ENCODE measurements at regions not wholly inside any gene's neighbourhood (a gene's known extent, or its start where the extent isn't known, plus 50 kb on each side); places are given as distances from the start of the nearest gene placed in this dataset.

DNA sequence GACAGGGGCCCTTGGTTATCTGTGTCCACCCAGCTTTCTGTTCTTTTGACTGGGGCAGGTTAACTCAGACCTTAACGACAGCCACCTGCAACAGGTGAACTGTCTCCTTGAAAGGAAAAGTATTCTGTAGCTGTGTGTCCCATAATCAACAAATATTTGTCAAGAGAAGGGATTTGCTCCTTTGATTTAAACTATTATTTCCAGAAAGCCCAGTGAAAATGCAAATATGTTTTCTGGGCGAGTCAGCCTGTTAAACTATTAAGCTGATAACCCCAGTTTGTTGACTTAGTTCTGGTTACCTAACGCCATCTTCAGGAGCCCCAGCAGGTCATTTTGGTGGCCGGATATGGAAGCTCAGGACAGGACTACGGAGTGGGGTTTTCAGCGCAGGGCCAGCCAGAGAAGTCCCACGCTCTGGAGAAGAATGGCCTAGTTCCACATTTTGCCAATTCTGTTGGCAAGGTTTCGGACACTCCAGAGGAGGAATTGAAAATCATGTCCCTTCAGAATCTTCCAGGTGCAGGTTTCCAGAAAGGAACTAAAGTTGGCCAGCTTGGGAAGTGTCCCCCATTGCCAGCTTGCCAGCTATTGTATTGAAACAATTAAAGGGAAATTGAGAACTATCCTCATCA, 54.5 kb downstream of the ADRA2A start:
- no peak for DNase-seq (ENCODE audit: low spot score)

DNA sequence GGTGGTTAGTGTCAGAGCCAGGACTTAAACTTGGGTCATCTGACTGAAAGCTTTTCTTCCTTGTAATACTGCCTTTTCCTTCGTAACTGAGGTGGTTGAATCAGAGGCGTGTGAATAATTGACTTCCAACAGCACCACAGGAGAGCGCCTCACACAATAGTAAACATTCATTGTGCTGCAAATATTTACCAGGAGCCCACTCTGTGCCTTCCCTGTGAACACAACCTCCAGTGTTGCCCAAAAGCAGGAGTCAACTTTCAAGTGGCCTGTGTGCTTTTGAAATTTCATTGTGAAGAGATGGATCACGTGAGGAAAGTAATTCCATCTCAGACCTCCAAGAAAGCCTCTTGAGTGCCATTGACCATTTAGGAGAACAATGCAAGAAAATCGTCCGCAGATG, 60.2 kb downstream of the ADRA2A start:
- no peak for DNase-seq (ENCODE audit: low spot score)

DNA sequence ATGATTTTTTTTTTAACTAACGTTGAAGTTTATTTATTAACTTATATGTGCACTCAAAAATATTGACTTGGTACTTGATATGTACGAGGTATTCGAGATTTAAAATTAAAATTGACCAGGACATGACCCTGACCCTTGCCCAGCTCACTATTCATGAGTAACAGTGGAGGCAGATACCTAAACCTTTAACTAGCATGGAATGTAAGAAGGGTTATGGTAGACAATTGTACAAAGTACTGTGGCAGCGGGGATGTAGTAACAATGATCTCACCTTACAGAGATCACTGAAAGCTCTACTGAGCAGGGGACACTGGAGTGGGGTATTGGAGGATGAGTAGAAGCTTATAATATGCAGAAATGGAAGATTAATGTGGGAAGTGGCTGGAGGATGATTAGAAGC, 60.8 kb downstream of the ADRA2A start:
- no peak for DNase-seq (ENCODE audit: low spot score)

DNA sequence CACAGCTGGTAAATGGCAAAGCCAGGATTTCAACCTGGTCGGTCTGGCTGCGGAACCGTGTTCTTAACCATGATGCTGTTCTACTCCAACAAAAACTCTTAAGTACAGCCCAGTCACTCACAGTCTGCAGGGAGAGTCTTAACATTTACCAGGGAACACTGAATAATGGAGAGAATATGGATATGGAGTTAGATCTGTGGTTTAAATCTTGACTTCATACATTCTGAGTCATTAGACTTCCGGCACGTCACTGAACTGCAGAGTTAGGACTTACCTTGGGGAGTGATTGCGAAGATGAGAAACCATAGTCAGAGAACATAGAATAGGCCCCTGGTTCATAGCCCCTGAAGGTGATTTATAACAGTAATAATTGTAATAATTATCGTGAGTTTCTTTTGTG, 61.7 kb downstream of the ADRA2A start:
- DNase-seq (ENCODE audit: low spot score), result no peak

DNA sequence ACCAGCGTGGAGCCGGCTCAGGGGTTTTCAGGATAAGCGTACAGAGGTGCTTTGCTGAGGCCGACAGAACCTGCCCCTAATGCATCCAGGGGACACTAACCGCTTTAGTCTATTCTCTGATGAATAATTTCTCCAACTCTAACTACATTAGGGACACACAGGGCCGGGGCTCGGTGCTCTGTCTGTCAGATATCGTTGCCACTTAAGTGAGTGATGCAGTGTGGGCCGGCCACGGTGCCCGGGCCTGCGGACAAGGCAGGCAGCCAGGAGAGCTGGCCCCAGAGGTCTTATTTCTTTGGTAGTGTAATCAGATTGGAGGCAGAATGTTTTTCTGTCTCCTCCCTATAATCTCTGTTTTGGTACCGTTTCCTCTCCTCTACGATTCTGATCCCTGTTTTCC, 62.7 kb downstream of the ADRA2A start:
- no peak for DNase-seq (ENCODE audit: low spot score)

DNA sequence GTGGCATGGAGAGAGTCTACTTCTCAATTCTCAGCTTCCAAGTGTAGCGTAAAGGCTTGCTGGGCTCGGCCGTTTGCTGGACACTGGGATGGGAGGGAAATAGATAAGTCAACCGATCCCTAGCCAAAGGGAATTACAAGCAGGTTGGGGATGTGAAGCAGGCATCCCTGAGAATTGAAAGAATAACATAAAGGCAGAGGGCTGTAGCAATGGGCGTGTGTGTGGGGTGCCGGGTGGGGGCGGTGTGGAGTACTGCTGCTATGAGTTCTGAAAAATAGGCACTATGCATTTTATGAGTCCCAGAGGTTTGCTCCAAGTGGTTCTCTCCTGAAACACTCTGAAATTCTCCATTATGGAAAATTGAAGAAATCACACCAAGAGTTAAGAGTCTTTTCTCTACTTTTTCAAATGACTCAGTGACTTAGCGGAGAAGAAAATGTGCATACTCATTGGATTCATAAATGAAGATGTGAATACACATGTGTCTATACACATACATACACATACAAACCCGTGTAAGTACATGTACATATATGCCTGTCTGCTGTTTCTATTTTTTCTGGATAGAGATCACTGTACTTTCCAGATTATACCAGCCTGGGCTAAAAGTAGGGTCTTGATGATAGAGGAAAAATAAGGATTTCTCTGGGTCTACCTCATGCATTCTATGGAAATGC, 65.4 kb downstream of the ADRA2A start:
- DNase-seq (ENCODE audit: low spot score), result no peak

DNA sequence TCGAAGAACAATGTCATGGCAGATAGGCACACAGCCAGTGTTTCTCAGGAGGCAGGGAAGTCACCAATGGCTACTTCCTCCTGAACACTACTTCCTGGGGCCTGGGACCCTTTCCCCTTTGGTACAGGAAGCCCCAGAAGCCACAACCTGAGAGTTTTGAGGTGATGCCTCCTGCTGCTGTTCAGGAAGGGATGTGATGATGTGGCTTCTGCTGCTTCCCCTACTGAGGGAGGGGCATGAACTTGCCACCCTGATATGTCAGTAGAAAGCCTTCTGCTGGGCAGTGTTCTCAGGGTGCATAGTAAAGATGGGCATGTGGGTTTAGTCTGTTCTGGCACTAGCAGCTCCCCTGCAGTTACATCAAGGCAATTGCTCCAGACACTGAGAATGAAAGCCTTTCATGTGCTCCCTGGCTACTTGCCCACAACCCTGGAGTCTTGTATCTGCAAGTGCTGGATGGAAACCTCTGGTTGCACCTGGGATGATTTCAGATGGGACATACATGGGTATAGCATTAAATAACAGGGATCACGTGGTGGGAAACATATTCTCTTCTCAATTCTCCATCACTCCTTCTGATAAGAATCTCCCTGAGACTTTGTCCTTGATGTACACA, 69.3 kb downstream of the ADRA2A start:
- no peak for DNase-seq (ENCODE audit: low spot score)

DNA sequence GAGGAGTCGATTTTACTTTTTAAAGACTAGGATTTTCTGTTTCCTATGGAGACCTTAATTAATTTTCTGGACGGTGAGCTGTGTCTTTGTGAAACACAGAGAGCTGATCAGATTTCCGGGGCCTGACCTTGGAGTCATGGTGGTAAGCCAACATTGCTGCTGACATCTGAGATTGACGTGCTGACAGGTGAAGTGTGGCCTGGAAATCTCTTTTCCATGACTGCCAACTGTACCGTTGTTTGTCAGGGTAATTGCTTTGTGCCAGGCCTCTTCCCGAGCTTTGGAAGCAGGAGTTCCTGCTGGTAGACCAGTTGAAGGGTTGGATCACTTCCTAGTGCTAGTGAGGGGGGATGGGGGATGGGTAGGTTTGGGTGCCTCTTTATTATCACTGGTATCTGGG, 71.2 kb downstream of the ADRA2A start:
- DNase-seq (ENCODE audit: low spot score), result no peak

DNA sequence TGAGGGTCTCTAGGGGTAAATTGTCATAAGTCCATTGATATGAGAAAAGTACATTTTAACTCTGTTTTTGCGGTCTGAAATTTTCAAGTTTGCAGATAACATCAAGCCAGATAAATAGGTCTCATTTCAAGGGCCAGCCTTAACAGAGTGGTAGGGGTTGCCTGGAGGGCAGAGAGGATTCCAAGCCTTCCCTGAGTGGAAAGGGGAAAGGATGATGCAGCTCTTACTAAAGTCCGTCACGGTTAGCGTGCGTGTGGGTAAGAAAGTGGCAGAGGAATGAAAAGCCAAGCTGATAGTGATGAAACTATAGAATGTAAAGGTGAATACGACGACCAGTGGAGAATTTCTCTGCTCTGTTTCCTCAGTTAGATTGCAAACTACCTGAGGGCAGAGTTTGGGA, 71.6 kb downstream of the ADRA2A start:
- no peak for DNase-seq (ENCODE audit: low spot score)

DNA sequence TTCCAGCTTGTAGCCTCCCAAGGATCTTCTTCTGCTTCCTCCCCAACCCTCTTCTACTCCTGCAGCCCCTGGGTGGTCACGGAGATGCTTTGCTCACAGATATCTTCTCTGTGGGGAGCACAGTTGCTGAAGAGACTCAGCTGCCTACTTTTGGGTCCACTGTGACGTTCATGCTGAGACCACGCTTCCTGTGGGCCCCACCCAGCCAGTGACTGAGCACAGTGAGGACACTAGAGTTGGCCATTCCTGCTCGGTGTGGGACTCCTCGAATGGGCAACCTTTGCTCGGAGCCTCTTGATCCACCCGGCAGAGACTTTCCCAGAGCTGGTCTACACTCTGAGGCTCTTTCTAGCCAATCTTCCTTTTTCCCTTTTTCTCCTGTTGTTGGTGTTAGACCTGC, 73.9 kb downstream of the ADRA2A start:
- DNase-seq (ENCODE audit: low spot score), result no peak

DNA sequence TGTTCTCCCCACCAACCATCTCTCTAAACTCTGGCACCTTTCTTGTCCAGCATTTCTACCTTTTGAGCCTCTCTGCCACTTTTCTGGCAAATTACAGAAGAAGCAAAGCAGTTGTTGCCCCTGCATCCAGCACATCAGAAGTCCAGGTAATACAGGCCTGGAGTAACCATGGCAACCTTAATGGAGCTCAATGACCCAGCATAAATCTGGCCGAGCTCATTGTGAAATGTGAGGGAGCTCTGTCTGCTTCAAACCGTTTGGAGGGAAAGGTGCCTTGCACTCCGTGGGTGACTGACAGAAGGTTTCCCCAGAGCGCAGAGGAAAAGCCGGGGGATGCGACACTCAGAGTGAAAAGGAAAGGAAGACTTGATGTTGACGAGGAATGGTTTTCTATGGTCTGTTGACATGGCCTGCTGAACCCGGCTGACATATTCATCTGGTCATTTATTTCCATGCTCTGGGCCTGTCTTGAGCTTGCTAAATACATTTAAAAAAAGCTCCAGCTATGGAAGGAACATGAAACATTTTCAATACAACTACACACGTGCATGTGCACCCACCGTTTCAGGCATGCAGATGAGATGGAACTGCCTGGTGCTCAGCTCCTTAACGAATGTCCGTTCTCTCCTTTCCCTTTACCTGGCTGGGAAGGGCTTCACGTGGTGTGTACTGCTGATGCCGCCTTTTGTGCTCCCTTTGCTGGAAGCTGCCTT, 74.9 kb downstream of the ADRA2A start:
- DNase-seq (ENCODE audit: low spot score), result no peak

DNA sequence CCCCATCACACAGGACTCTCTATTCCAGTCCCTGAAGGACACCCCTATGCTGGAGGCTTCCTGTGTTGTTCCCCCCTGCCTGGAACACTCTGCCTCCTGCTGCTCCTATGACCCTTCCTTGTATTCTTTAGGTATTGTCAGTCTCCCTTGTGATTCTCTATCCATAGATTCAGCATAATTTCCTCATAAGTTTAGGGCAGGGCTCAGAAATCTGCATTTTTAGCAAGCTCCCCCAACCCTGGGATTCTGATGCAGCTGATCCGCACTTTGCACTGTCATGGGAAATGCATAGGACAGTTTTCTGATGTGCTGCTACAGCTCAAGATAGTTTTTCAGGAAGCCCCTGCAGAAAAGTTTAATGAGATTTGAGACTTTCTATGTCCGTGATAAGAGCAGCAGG, 79.9 kb downstream of the ADRA2A start:
- no peak for DNase-seq (ENCODE audit: low spot score)

DNA sequence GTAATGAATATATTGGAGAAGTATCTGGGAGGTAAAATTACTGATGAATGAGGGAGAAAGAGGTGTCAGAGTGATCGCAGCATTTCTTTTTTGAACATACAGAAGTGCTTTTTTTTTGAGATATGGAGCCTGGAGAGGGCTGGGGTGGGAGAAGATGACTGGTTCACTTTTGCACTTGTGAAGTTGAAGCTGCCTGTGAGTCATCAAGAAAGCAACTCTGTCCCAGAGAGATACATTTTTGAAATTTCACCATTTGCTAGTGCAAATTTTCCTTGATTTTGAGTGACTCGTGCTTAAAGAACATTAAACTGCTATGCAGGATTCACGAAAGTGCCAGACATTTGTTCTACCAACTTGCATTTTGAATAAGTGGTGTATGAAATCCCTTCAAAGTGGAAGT, 81.8 kb downstream of the ADRA2A start:
- no peak for DNase-seq (ENCODE audit: low spot score)

DNA sequence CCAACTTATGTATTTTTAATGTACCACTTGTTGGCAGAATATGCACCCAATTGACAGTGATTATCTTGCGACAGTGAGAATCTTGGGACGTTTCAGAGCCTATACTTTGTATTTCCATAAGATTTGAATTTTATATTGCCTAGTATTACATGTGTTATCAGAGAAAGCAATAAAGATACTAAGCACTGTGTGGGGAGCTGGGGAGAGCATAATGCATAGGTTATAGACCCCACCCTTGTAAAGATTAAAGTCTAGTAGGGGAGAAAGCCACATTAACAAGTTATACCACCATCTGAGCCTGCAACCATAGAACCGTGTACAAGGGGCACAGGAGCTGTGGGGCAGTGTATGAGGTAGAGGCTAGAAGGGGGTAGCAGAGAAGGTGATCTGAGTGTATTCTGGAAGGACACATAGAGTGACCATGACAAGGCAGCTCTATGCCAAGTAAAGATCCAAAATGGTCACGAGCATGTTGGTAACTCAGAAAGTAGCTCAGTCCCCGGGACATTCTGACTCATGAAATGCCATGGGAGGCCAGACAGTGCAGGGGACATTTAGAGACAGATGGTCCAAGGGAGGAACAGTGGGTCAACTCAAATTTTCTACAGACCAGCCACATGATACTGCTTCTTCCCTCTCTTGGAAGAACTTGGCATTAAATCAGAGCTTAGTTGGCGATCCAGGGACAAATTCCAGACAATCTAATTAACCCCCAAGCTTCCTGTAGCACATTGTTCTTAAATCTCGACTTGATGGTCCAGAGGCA, 84.5 kb downstream of the ADRA2A start:
- no peak for DNase-seq (ENCODE audit: low spot score)

DNA sequence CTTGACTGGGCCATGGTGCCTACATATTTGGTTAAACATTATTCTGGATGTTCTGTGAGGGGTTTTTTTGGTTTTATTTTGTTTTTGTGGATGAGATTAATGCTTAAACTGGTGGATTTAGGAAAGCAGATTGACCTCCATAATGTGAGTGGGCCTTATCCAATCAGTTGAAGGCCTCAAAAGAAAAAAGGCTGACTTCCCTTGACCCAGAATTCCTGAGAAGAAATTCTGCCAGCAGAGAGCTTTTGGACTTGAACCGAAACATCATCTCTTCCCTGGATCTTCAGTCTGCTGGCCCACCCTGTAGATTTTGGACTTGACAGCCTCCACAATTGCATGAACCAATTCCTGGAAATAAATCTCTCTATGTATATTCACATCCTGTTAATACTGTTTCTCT, 94.4 kb downstream of the ADRA2A start:
- DNase-seq (ENCODE audit: low spot score), result no peak

DNA sequence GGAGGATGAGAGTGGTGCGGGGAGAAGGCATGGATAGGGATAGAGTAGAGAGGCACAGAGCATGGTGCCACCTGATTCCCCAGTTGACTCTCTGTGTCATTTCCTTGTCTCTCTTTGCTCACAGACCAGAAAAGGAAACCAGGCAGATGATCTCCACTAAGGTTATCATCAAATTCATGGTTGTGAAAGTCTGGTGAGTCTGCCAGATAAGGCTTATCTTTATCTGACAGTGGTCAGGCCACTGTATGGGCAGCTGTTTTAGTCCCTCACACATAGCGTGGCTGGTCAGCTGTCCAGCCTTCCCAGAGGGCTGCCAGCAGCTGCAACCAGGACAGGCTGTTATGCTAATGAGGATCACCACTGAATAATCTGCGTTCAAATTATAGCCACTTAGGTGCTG, 99.0 kb downstream of the ADRA2A start:
- DNase-seq (ENCODE audit: low spot score), result no peak

DNA sequence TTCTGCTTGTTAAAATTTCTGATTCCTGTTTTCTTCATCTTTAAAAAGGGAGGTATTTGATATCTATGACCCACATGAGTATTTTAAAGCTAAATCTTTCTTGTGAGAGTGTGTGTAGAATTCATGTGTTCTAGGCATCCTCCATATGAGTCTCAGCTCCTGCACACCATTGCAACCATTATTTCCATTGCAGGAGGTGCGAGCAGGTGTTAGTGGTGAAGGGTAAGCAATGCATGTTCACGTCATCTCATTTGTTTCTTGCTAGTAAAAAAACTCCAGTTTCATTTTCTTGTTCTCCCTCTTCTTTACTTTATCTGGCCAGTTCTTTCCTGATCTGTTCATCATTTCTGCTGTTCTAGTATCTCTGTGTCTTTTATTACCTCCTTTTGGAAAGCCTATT, 100.5 kb downstream of the ADRA2A start:
- DNase-seq (ENCODE audit: low spot score), result no peak

DNA sequence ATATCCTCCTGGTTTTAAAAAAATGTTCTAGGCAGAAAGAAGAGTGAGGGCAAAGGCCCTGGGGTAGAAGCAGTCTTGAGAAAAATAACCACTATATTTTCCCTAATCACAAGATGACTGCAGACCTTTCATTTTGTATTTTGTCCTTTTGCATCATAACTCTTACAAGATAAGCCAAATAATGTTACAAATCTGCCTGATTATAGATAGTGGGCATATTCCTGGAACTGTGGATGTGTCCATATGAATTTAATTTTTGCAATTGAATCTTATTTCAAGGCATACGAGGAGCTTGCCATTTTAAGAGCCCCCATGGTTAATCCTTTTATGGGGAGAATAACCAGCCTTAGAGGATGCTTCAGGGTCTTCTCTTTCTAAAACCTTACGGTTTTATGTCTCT, 102.7 kb downstream of the ADRA2A start:
- DNase-seq (ENCODE audit: low spot score), result no peak

DNA sequence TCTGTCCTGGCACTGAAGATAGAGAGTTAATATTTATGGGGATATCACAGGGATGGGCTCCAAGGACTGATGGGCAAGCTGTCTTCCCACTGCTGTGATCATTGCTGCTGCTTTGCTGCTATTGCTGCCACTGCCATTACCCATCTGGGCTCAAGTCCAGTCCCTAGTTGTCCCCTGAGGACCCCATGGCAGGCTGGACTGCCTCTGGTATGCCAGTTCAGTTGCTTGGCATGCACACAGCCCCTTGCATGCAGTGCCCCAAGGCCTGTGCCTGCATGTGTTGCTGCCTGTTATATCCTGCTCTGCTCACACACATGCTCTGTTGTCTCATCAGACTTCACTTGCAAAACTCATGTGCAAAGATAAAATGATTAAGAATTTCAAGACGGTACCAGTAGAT, 109.5 kb downstream of the ADRA2A start:
- no peak for DNase-seq (ENCODE audit: low spot score)

DNA sequence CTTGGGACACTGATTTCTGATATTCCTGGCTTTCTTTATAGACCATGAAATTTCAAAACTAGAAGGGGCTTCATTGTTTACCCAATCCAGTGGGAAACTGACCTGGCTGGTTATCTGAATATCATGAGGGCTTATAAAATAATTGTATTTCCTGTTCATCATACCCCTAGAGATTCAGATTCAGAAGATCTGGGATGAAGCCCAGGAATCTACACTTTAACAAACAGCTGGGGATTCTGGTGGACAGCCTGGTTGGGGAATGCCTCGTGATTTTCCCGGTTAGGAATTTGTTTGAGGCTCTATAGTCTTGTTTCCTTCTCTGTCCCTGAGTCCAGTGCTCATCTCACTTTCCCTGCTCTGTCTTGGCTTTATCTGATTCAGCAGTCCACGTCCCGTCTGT, 110.3 kb downstream of the ADRA2A start:
- no peak for DNase-seq (ENCODE audit: low spot score)

DNA sequence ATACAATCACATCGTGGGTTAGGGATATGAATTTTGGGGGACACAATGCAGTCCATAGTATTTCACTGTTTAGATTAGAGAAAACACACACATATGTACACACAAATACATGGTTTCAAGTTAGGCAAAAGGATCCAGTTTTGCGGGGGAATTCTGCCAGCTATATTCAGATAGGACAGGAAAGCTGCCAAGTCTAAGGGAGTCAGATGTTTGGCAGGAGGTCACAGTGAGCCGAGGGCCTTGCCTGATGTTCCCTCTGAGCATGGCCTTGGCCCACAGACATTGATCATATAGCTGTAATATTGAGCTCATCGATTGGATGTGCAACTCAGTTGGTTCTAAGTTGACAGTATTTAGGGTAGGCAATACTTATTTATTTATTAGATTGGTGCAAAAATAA, 122.8 kb downstream of the ADRA2A start:
- no peak for DNase-seq (ENCODE audit: low spot score)

DNA sequence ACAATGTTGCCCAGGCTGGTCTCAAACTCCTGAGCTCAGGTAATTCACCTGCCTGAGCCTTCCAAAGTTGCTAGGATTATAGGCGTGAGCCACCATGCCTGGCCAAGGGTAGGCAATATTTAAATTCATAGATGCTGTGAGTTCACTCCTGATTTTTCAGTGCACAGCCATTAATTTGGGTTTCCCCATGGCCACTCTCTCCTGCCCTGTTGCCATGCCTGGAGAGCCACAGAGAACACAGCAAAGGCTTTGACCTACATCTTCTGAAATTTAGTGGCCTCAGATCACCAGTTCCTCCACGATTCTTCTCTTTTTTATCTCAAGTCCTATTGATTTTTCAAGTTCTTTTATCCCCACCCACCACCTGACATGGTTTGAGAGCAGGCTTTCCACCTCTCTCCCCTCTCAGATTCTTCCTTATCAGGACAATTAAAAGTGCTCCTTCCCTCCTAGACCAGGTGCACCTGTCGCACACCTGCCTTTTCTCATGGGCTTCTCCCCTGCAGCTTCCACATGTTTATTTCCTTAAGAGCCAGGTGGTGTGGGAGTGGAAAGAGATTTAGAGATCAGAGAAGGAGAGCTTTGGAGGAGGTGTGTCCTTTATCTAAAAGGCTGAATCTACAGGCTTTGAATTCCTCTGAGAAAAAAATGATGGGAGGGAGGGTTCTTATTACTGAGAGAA, 123.8 kb downstream of the ADRA2A start:
- DNase-seq (ENCODE audit: low spot score), result no peak
